HL-60 (cell line): ENCODE measurements at regions not wholly inside any gene's neighbourhood (a gene's known extent, or its start where the extent isn't known, plus 50 kb on each side); places are given as distances from the start of the nearest gene placed in this dataset.

Experiments
- DNase-seq, 2 experiments: peaks; one replicate each; pipeline ENCODE4 v3.0.0-alpha.2; 2010 to 2020; ENCODE audit warnings: low read depth in 1 of 2, low spot score in 1 of 2
- H3K27ac ChIP-seq: fragments of 250-450 bp; sonication (Bioruptor Pico); replicated peaks from 2 replicates; pipeline ENCODE4 v1.5.1; 2020; ENCODE audit warnings: mild to moderate bottlenecking, moderate library complexity
- H3K27me3 ChIP-seq: fragments of 250-450 bp; sonication (Bioruptor Pico); 2 replicates; pipeline ENCODE4 v1.5.1; 2021; ENCODE audit warnings: mild to moderate bottlenecking, moderate library complexity; ENCODE audit not compliant: insufficient read depth, poor library complexity, severe bottlenecking
- H3K4me3 ChIP-seq: replicated peaks from 2 replicates; pipeline ENCODE4 v1.5.1; 2011; ENCODE audit warnings: mild to moderate bottlenecking, control low read depth, low read length; ENCODE audit not compliant: insufficient read depth
- GABPA ChIP-seq: IDR thresholded peaks from 2 replicates; pipeline ENCODE4 v1.6.1; 2012; ENCODE audit warnings: low read depth
- POLR2AphosphoS5 ChIP-seq: IDR thresholded peaks from 2 replicates; pipeline ENCODE4 v1.6.1; 2012; ENCODE audit warnings: low read depth
- SPI1 ChIP-seq: IDR thresholded peaks from 2 replicates; pipeline ENCODE4 v1.6.1; 2012; ENCODE audit warnings: low read depth, mild to moderate bottlenecking, borderline replicate concordance
- TF ChIP-seq, protein P1 (sequence below): IDR thresholded peaks from 2 replicates; pipeline ENCODE4 v1.6.1; 2012; ENCODE audit warnings: low read depth; ENCODE audit not compliant: insufficient replicate concordance
- TF ChIP-seq, protein P2 (sequence below): IDR thresholded peaks from one replicate; pipeline ENCODE4 v1.5.1; 2011; ENCODE audit warnings: low read length, control low read depth, inconsistent platforms; ENCODE audit not compliant: insufficient read depth

DNA sequence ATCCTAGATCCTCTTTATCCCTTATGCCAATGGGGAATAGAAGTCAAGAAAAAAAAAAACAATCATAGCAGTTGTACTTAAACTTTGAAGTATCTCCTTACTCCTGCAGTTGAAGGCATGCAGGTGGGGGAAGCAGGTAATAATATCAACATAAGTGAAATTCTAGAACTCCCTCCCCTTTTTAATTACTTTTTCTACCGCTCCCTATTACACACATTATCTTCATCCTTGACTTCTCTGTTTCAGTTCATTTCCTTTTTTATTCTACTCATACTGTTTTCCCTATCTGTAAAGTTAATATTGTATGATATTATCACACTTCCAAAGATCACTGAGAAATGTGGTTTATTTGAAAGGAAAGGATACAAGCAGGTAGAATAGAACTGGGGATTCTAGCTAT lies 962.0 kb downstream of the PLA2G4A start:
- no peak overlapping the region for H3K4me3 ChIP-seq
- DNase-seq: no peak
- H3K27me3 ChIP-seq: no peaks in the 10 kb centered on the region
- no peak overlapping the region for H3K27ac ChIP-seq
- TF ChIP-seq, protein P1, sequence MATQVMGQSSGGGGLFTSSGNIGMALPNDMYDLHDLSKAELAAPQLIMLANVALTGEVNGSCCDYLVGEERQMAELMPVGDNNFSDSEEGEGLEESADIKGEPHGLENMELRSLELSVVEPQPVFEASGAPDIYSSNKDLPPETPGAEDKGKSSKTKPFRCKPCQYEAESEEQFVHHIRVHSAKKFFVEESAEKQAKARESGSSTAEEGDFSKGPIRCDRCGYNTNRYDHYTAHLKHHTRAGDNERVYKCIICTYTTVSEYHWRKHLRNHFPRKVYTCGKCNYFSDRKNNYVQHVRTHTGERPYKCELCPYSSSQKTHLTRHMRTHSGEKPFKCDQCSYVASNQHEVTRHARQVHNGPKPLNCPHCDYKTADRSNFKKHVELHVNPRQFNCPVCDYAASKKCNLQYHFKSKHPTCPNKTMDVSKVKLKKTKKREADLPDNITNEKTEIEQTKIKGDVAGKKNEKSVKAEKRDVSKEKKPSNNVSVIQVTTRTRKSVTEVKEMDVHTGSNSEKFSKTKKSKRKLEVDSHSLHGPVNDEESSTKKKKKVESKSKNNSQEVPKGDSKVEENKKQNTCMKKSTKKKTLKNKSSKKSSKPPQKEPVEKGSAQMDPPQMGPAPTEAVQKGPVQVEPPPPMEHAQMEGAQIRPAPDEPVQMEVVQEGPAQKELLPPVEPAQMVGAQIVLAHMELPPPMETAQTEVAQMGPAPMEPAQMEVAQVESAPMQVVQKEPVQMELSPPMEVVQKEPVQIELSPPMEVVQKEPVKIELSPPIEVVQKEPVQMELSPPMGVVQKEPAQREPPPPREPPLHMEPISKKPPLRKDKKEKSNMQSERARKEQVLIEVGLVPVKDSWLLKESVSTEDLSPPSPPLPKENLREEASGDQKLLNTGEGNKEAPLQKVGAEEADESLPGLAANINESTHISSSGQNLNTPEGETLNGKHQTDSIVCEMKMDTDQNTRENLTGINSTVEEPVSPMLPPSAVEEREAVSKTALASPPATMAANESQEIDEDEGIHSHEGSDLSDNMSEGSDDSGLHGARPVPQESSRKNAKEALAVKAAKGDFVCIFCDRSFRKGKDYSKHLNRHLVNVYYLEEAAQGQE: no peak
- TF ChIP-seq GABPA (no peak), POLR2AphosphoS5 (no peak), SPI1 (no peak)
- TF ChIP-seq, protein P2, sequence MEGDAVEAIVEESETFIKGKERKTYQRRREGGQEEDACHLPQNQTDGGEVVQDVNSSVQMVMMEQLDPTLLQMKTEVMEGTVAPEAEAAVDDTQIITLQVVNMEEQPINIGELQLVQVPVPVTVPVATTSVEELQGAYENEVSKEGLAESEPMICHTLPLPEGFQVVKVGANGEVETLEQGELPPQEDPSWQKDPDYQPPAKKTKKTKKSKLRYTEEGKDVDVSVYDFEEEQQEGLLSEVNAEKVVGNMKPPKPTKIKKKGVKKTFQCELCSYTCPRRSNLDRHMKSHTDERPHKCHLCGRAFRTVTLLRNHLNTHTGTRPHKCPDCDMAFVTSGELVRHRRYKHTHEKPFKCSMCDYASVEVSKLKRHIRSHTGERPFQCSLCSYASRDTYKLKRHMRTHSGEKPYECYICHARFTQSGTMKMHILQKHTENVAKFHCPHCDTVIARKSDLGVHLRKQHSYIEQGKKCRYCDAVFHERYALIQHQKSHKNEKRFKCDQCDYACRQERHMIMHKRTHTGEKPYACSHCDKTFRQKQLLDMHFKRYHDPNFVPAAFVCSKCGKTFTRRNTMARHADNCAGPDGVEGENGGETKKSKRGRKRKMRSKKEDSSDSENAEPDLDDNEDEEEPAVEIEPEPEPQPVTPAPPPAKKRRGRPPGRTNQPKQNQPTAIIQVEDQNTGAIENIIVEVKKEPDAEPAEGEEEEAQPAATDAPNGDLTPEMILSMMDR: no peak

- Histone ChIP-seq H3K4me3 (no peak overlapping the region), H3K27me3 (no peaks in the 10 kb centered on the region), H3K27ac (no peak overlapping the region)
- TF ChIP-seq POLR2AphosphoS5: no peak
- TF ChIP-seq SPI1: no peak
- TF ChIP-seq, protein P2: no peak
- TF ChIP-seq GABPA: no peak
- TF ChIP-seq, protein P1: no peak
- DNase-seq: no peak
Measured at GRCh38 chr1:187794561-187794960, 965.8 kb downstream of the PLA2G4A start.

- no peak overlapping the region for H3K27ac ChIP-seq
- H3K4me3 ChIP-seq: no peak overlapping the region
- no peaks in the 10 kb centered on the region for H3K27me3 ChIP-seq
- TF ChIP-seq, protein P2: no peak
- TF ChIP-seq POLR2AphosphoS5 (no peak), SPI1 (no peak), GABPA (no peak)
- TF ChIP-seq, protein P1: no peak
- no peak for DNase-seq
Measured at GRCh38 chr1:187809549-187809948, 980.8 kb downstream of the PLA2G4A start.
